Nephron (organoid): ENCODE measurements at regions not wholly inside any gene's neighbourhood (a gene's known extent, or its start where the extent isn't known, plus 50 kb on each side); places are given as distances from the start of the nearest gene placed in this dataset.

Experiments
- H3K27ac Mint-ChIP-seq, 3 experiments: 2 replicates each; pipeline ENCODE4 v1.8.0; 2020; ENCODE audit warnings: mixed read lengths in 3 of 3, mild to moderate bottlenecking in 2 of 3, moderate library complexity in 1 of 3
- H3K27me3 Mint-ChIP-seq: 2 replicates; pipeline ENCODE4 v1.8.0; 2021; ENCODE audit warnings: low read depth, mild to moderate bottlenecking, moderate library complexity, mixed read lengths
- H3K36me3 Mint-ChIP-seq: 2 replicates; pipeline ENCODE4 v1.8.0; 2020; ENCODE audit warnings: low read depth, mixed read lengths
- H3K4me1 Mint-ChIP-seq: 2 replicates; pipeline ENCODE4 v1.8.0; 2020; ENCODE audit warnings: mixed read lengths
- H3K4me3 Mint-ChIP-seq, 3 experiments: 2 replicates each; pipeline ENCODE4 v1.8.0; 2020; ENCODE audit warnings: mild to moderate bottlenecking in 3 of 3, mixed read lengths in 3 of 3, moderate library complexity in 2 of 3
- H3K9me3 Mint-ChIP-seq: 2 replicates; pipeline ENCODE4 v1.8.0; 2020; ENCODE audit warnings: mixed read lengths
- TF ChIP-seq, protein P1 (sequence below), 3 experiments: fragments of 200-600 bp; sonication (generic); IDR thresholded peaks; one replicate each; pipeline ENCODE4 v1.5.0; 2021; ENCODE audit warnings: antibody characterized with exemption in 3 of 3; ENCODE audit not compliant: unreplicated experiment in 3 of 3

- H3K4me3 Mint-ChIP-seq, result no peak overlapping the region
- no peaks in the 10 kb centered on the region for H3K36me3 Mint-ChIP-seq
- TF ChIP-seq, protein P1, sequence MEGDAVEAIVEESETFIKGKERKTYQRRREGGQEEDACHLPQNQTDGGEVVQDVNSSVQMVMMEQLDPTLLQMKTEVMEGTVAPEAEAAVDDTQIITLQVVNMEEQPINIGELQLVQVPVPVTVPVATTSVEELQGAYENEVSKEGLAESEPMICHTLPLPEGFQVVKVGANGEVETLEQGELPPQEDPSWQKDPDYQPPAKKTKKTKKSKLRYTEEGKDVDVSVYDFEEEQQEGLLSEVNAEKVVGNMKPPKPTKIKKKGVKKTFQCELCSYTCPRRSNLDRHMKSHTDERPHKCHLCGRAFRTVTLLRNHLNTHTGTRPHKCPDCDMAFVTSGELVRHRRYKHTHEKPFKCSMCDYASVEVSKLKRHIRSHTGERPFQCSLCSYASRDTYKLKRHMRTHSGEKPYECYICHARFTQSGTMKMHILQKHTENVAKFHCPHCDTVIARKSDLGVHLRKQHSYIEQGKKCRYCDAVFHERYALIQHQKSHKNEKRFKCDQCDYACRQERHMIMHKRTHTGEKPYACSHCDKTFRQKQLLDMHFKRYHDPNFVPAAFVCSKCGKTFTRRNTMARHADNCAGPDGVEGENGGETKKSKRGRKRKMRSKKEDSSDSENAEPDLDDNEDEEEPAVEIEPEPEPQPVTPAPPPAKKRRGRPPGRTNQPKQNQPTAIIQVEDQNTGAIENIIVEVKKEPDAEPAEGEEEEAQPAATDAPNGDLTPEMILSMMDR (IDR thresholded peaks at IDR 0.05; ENCODE audit: unreplicated experiment in 3 of 3), result no peak
- peaks cover 6% of the 10 kb centered on the region for H3K9me3 Mint-ChIP-seq
- H3K4me1 Mint-ChIP-seq, result no peaks in the 10 kb centered on the region
- no peaks in the 10 kb centered on the region for H3K27me3 Mint-ChIP-seq
- no peak overlapping the region for H3K27ac Mint-ChIP-seq
These were observed 570.7 kb downstream of the ELAVL2 start for GRCh38 chr9:23255346-23255745.

DNA sequence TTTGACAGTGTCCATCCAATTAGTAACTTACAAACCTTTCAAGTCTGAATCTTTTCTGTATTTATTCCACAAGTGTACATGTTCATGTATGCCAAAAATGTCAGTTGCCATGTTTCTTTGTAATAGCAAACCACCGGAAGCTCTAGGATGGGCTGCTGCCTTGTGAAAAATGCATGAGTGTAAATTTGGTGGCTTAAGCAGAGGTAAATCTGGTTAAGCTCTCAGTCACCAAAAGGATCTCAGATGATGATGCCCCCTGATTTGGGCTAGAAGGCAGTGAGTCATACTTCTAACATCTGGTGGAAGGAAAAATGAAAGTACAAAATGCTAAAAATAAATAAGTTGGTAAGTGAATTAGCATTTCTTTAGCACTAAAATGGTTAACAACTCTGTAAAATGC, 567.5 kb downstream of the ELAVL2 start:
- no peaks in the 10 kb centered on the region for H3K36me3 Mint-ChIP-seq
- no peaks in the 10 kb centered on the region for H3K4me1 Mint-ChIP-seq
- TF ChIP-seq, protein P1 (IDR thresholded peaks at IDR 0.05; ENCODE audit: unreplicated experiment in 3 of 3), result no peak
- no peak overlapping the region for H3K4me3 Mint-ChIP-seq
- H3K27ac Mint-ChIP-seq, result no peak overlapping the region
- no peaks in the 10 kb centered on the region for H3K9me3 Mint-ChIP-seq
- H3K27me3 Mint-ChIP-seq, result no peaks in the 10 kb centered on the region

DNA sequence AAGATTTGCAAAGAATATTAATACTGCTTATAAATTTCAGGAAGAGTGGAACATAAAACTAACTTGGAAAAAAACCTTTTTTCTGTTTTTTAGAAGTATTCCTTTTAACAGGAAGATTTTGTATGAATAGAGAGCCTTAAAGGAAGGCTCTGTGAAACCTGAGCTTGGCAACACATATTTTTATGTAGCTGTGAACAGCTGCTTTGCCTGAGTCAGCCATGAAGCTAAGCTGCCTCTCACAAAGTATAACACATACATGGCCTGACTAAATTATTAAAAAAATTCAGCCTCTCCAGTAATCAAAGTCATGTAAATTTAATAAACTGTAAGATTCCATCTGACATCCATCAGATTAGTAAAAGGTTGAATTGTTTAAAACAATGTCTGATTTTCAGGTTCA, 547.5 kb downstream of the ELAVL2 start:
- Mint-ChIP-seq H3K4me3 (no peak overlapping the region), H3K4me1 (peaks cover 23% of the 10 kb centered on the region), H3K9me3 (no peaks in the 10 kb centered on the region), H3K27me3 (no peaks in the 10 kb centered on the region), H3K27ac (no peak overlapping the region), H3K36me3 (no peaks in the 10 kb centered on the region)
- TF ChIP-seq, protein P1 (IDR thresholded peaks at IDR 0.05; ENCODE audit: unreplicated experiment in 3 of 3), result no peak

DNA sequence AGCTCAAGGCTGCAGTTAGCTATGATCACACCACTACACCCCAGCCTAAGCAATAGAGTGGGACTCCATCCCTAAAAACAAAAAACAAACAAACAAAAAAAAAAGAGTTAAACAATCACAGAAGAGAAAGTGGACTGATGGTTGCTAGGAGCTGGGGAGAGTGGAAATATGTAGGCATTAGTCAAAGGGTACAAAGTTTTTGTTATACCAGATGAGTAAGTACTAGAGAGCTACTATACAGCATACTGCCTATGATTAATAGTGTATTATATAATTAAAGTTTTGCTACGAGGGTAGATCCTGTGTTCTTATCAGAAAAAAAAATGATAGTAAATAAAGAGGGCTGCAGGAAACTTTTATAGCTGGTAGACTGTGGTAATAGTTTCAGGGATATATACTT, 538.6 kb downstream of the ELAVL2 start:
- Mint-ChIP-seq H3K4me1 (no peaks in the 10 kb centered on the region), H3K36me3 (no peaks in the 10 kb centered on the region), H3K27ac (no peak overlapping the region), H3K9me3 (no peaks in the 10 kb centered on the region), H3K4me3 (no peak overlapping the region), H3K27me3 (no peaks in the 10 kb centered on the region)
- TF ChIP-seq, protein P1 (IDR thresholded peaks at IDR 0.05; ENCODE audit: unreplicated experiment in 3 of 3), result no peak

DNA sequence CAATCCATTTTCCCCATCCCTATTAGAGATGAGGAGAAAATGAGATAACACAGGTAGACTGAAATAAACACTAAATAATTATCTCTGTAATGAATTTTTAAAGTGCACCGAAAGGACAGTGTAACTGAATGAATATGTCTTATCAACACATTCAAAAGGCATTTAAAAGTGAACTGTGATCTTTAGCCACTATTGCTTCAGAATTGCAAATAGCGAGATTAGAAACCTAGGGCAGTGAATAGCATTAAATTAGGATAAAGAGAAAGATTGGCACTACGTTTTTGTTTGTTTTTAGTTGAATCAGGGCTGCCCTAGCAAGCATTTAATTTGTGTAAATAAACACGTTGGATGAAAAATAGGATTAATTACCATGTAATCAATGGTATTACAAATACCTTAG, 537.5 kb downstream of the ELAVL2 start:
- Mint-ChIP-seq H3K4me1 (no peaks in the 10 kb centered on the region), H3K36me3 (no peaks in the 10 kb centered on the region), H3K4me3 (no peak overlapping the region), H3K9me3 (no peaks in the 10 kb centered on the region), H3K27ac (no peak overlapping the region), H3K27me3 (no peaks in the 10 kb centered on the region)
- TF ChIP-seq, protein P1 (IDR thresholded peaks at IDR 0.05; ENCODE audit: unreplicated experiment in 3 of 3), result no peak

GRCh38 chr9:23290973-23291372, 535.1 kb downstream of the ELAVL2 start:
- Mint-ChIP-seq H3K36me3 (no peaks in the 10 kb centered on the region), H3K9me3 (no peaks in the 10 kb centered on the region), H3K4me3 (no peak overlapping the region), H3K27ac (no peak overlapping the region), H3K27me3 (no peaks in the 10 kb centered on the region), H3K4me1 (no peaks in the 10 kb centered on the region)
- TF ChIP-seq, protein P1 (IDR thresholded peaks at IDR 0.05; ENCODE audit: unreplicated experiment in 3 of 3), result no peak
